Prostate gland (tissue), 2 donors: ENCODE measurements at regions not wholly inside any gene's neighbourhood (a gene's known extent, or its start where the extent isn't known, plus 50 kb on each side); places are given as distances from the start of the nearest gene placed in this dataset.
"Not testable (repeated sequence)": the region's sequence is repeated elsewhere in the genome, so short reads cannot be mapped to it uniquely, and the experiment has no call there.

Experiments used
- DNase-seq: peaks from one replicate; pipeline ENCODE4 v3.0.0-alpha.2; 2019; ENCODE audit warnings: low spot score
- H3K27ac ChIP-seq, 2 donors: fragments of 200-600 bp; sonication (generic); 2 replicates each; pipeline ENCODE4 v1.5.1; 2017 to 2019
- H3K27me3 ChIP-seq: fragments of 200-600 bp; sonication (generic); replicated peaks from 2 replicates; pipeline ENCODE4 v1.5.1; 2019; ENCODE audit not compliant: insufficient read depth
- H3K36me3 ChIP-seq, 2 donors: fragments of 200-600 bp; sonication (generic); 1 replicate in 1 of 2; 2 replicates in 1 of 2; pipeline versions ENCODE4 v1.5.1 to v1.8.1; 2017 to 2019
- H3K4me1 ChIP-seq: fragments of 200-600 bp; sonication (generic); replicated peaks from 2 replicates; pipeline ENCODE4 v1.5.1; 2019
- H3K4me3 ChIP-seq, 2 donors: fragments of 200-600 bp; sonication (generic); 2 replicates each; pipeline ENCODE4 v1.5.1; 2017 to 2019
- H3K9me3 ChIP-seq: fragments of 200-600 bp; sonication (generic); 2 replicates; pipeline ENCODE4 v1.5.1; 2017
- CTCF ChIP-seq, 4 experiments: fragments of 200-600 bp in 2 of 4; fragments of 450-650 bp in 2 of 4; sonication (generic) in 2 of 4; IDR thresholded peaks; 1 replicate in 3 of 4; 2 replicates in 1 of 4; pipeline ENCODE4 v1.5.1; 2016 to 2019; ENCODE audit warnings: antibody characterized with exemption in 4 of 4, mild to moderate bottlenecking in 2 of 4, moderate library complexity in 2 of 4
- POLR2A ChIP-seq: fragments of 450-650 bp; IDR thresholded peaks from one replicate; pipeline ENCODE4 v1.6.1; 2016; ENCODE audit warnings: antibody characterized with exemption, mild to moderate bottlenecking
- POLR2AphosphoS5 ChIP-seq: sonication (generic); formaldehyde crosslinking; IDR thresholded peaks from one replicate; pipeline ENCODE4 v1.6.1; 2017; ENCODE audit warnings: antibody characterized with exemption
- WGBS: methylation state at CpG from one replicate; pipeline ENCODE4 v1.1.5; 2018; 5-methylcytosine and 5-hydroxymethylcytosine counted together
- intact Hi-C: fragments of 100-400 bp; cut with DNase I; formaldehyde crosslinking; loops from one replicate; pipeline ENCODE4 v1.14.2; 2022

- H3K4me1 ChIP-seq = no peaks in the 10 kb centered on the region
- TF ChIP-seq POLR2A (no peak), POLR2AphosphoS5 (no peak), CTCF (IDR thresholded peaks at IDR 0.05) (no peak)
- H3K27me3 ChIP-seq = no peaks in the 10 kb centered on the region
- H3K4me3 ChIP-seq = no peak overlapping the region
- no peak for DNase-seq
- H3K36me3 ChIP-seq = no peaks in the 10 kb centered on the region
- no peaks in the 10 kb centered on the region for H3K9me3 ChIP-seq
- intact Hi-C loops = no loop called here
- 89% methylated on average over 5 of the region's 5 CpGs for WGBS
- no peak overlapping the region for H3K27ac ChIP-seq
Measured at GRCh38 chr4:189207872-189208271, 732.8 kb upstream of the FRG1 start.

GRCh38 chr4:189215574-189215973, 725.1 kb upstream of the FRG1 start:
- Histone ChIP-seq H3K9me3 (no peaks in the 10 kb centered on the region), H3K27ac (no peak overlapping the region), H3K4me3 (no peak overlapping the region), H3K4me1 (no peaks in the 10 kb centered on the region), H3K27me3 (no peaks in the 10 kb centered on the region), H3K36me3 (no peaks in the 10 kb centered on the region)
- DNase-seq = no peak
- intact Hi-C loops = no loop called here
- WGBS = 83% methylated on average over 3 of the region's 3 CpGs
- TF ChIP-seq CTCF (IDR thresholded peaks at IDR 0.05) (no peak), POLR2A (no peak), POLR2AphosphoS5 (no peak)

- intact Hi-C loops = no loop called here
- no peaks in the 10 kb centered on the region for H3K36me3 ChIP-seq
- WGBS = 73% methylated on average over 4 of the region's 4 CpGs
- no peak overlapping the region for H3K27ac ChIP-seq
- H3K27me3 ChIP-seq = no peaks in the 10 kb centered on the region
- no peaks in the 10 kb centered on the region for H3K9me3 ChIP-seq
- TF ChIP-seq CTCF (IDR thresholded peaks at IDR 0.05) = no peak
- no peak for TF ChIP-seq POLR2A
- no peak for TF ChIP-seq POLR2AphosphoS5
- no peak overlapping the region for H3K4me3 ChIP-seq
- DNase-seq = no peak
- no peaks in the 10 kb centered on the region for H3K4me1 ChIP-seq
Measured at GRCh38 chr4:189221691-189222090, 719.0 kb upstream of the FRG1 start.

- Histone ChIP-seq H3K4me1 (no peaks in the 10 kb centered on the region), H3K27ac (no peak overlapping the region), H3K9me3 (no peaks in the 10 kb centered on the region), H3K36me3 (no peaks in the 10 kb centered on the region), H3K4me3 (no peak overlapping the region), H3K27me3 (no peaks in the 10 kb centered on the region)
- no peak for DNase-seq
- intact Hi-C loops = no loop called here
- WGBS = 31% methylated on average over 1 of the region's 1 CpG
- TF ChIP-seq POLR2A (no peak), CTCF (IDR thresholded peaks at IDR 0.05) (no peak), POLR2AphosphoS5 (no peak)
Measured at GRCh38 chr4:189228726-189229125, 711.9 kb upstream of the FRG1 start.

GRCh38 chr4:189232274-189232673, 708.4 kb upstream of the FRG1 start:
- WGBS = 15% methylated on average over 2 of the region's 2 CpGs

GRCh38 chr4:189233754-189234153, 706.9 kb upstream of the FRG1 start:
- H3K36me3 ChIP-seq, H3K4me1 ChIP-seq, H3K27me3 ChIP-seq, H3K4me3 ChIP-seq, intact Hi-C loops, DNase-seq, H3K27ac ChIP-seq, H3K9me3 ChIP-seq: not testable (repeated sequence)
- no CpG with 5 or more reads among the region's 1 CpG for WGBS

More at GRCh38 chr4:189232274-189232673, 708.4 kb upstream of the FRG1 start:
- intact Hi-C loops = no loop called here
- peak; percentile 12 for DNase-seq
- no peak overlapping the region for H3K27ac ChIP-seq
- H3K36me3 ChIP-seq = no peaks in the 10 kb centered on the region
- H3K4me3 ChIP-seq = no peak overlapping the region
- H3K27me3 ChIP-seq = no peaks in the 10 kb centered on the region
- H3K9me3 ChIP-seq = no peaks in the 10 kb centered on the region
- no peak for TF ChIP-seq POLR2A
- TF ChIP-seq POLR2AphosphoS5 = no peak
- TF ChIP-seq CTCF (IDR thresholded peaks at IDR 0.05) = no peak
- no peaks in the 10 kb centered on the region for H3K4me1 ChIP-seq

- H3K27me3 ChIP-seq, H3K9me3 ChIP-seq, H3K27ac ChIP-seq, H3K4me3 ChIP-seq, DNase-seq, H3K36me3 ChIP-seq, H3K4me1 ChIP-seq, intact Hi-C loops: not testable (repeated sequence)
Measured at GRCh38 chr4:189234948-189235347, 705.7 kb upstream of the FRG1 start.
